ENCODE measurements at regions not wholly inside any gene's neighbourhood (a gene's known extent, or its start where the extent isn't known, plus 50 kb on each side); places are given as distances from the start of the nearest gene placed in this dataset.

DNA sequence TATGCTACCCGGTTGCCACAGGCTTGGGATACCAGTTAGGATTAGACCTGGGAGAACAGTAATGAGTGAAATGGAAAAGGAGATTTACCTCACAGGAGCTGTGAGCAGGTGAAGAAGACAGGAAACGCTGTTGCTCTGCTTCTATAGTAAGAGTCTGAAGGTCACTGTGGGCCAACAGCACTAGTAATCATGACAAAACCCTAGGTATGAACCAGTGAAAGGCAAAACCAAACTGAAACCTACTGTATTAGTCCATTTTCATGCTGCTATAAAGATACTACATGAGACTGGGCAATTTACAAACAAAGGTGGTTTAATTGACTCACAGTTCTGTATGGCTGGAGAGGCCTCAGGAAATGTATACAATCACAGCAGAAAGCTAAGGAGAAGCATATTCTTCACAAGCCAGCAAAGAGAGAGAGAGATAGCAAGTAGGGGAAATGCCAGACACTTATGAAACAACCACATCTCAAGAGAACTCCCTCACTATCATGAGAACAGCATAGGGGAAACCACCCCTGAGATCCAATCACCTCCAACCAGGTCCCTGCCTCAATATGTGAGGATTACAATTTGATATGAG, 736.7 kb upstream of the INTU start:
- Histone ChIP-seq H2AFZ (ENCODE audit: control insufficient read depth, low read depth, low read length) (no peak overlapping the region), H3K36me3 (ENCODE audit: control insufficient read depth in 2 of 2, insufficient read depth in 2 of 2, low read length in 1 of 2) (no peaks in the 10 kb centered on the region), H3K9ac (ENCODE audit: control insufficient read depth, insufficient read depth, low read length) (no peak overlapping the region), H4K20me1 (ENCODE audit: control insufficient read depth, insufficient read depth) (no peaks in the 10 kb centered on the region), H3K79me2 (ENCODE audit: control insufficient read depth, insufficient read depth, low read length) (no peaks in the 10 kb centered on the region), H3K4me2 (ENCODE audit: control insufficient read depth, insufficient read depth) (no peak overlapping the region), H3K27ac (ENCODE audit: control insufficient read depth, insufficient read depth) (no peak overlapping the region), H3K4me1 (ENCODE audit: control insufficient read depth, insufficient read depth, low read length) (no peaks in the 10 kb centered on the region), H3K4me3 (no peak overlapping the region), H3K27me3 (replicated peaks in 1 of 2; ENCODE audit: control insufficient read depth in 2 of 2, insufficient read depth in 2 of 2, low read length in 1 of 2) (no peaks in the 10 kb centered on the region), H3K9me3 (replicated peaks; ENCODE audit: control insufficient read depth, insufficient read depth, low read length) (no peaks in the 10 kb centered on the region)
- ChIA-PET SMC1A (ENCODE audit: uncharacterized antibody, unreplicated experiment) (no interaction called here), RAD21 (ENCODE audit: unreplicated experiment) (no interaction called here), CTCF (no interaction called here), POLR2A (no interaction called here)
- intact Hi-C loops (cut with micrococcal nuclease; ENCODE audit: unreplicated experiment): no loop called here
- DNase-seq (ENCODE audit: low read depth, low spot score) (no peak), FAIRE-seq (no peak), ATAC-seq (peak; percentile 90)
- TF ChIP-seq, protein P1, sequence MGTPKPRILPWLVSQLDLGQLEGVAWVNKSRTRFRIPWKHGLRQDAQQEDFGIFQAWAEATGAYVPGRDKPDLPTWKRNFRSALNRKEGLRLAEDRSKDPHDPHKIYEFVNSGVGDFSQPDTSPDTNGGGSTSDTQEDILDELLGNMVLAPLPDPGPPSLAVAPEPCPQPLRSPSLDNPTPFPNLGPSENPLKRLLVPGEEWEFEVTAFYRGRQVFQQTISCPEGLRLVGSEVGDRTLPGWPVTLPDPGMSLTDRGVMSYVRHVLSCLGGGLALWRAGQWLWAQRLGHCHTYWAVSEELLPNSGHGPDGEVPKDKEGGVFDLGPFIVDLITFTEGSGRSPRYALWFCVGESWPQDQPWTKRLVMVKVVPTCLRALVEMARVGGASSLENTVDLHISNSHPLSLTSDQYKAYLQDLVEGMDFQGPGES (IDR thresholded peaks at IDR 0.05): no peak
- 0 out of 2 replicates have a peak, but pooled peaks have one; percentile 11 for TF ChIP-seq ATF7 (IDR thresholded peaks at IDR 0.05; ENCODE audit: low read depth)
- TF ChIP-seq POLR2AphosphoS5 (IDR thresholded peaks at IDR 0.05; ENCODE audit: low read length): no peak
- peak; percentile 37 for TF ChIP-seq MTA2 (IDR thresholded peaks at IDR 0.05; ENCODE audit: low read depth)
- no peak for TF ChIP-seq POLR2AphosphoS2 (IDR thresholded peaks at IDR 0.05; ENCODE audit: low read depth, low read length)
- TF ChIP-seq, protein P2, sequence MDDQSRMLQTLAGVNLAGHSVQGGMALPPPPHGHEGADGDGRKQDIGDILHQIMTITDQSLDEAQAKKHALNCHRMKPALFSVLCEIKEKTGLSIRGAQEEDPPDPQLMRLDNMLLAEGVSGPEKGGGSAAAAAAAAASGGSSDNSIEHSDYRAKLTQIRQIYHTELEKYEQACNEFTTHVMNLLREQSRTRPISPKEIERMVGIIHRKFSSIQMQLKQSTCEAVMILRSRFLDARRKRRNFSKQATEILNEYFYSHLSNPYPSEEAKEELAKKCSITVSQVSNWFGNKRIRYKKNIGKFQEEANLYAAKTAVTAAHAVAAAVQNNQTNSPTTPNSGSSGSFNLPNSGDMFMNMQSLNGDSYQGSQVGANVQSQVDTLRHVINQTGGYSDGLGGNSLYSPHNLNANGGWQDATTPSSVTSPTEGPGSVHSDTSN (IDR thresholded peaks at IDR 0.05; ENCODE audit: insufficient replicate concordance, low read depth, low read length): no peak
- TF ChIP-seq CREM (IDR thresholded peaks at IDR 0.05; ENCODE audit: low read depth): no peak
- 0 out of 2 replicates have a peak, but pooled peaks have one; percentile 22 for TF ChIP-seq NR2F1 (conservative IDR thresholded peaks at IDR 0.05)
- TF ChIP-seq SIX5 (IDR thresholded peaks at IDR 0.05; ENCODE audit: low read depth, low read length, severe bottlenecking): no peak
- in situ Hi-C loops (cut with MboI): no loop called here
- 6% methylated on average over 2 of the region's 2 CpGs for WGBS (ENCODE audit: insufficient coverage, insufficient replicate concordance, low lambda C conversion rate, missing lambda C conversion rate)
- no TSS peak for BruUV-seq (replicated peaks)
